Activated CD4-positive, alpha-beta T cell treated with anti-CD3 and anti-CD28 coated beads for 4 hours (primary cell): ENCODE measurements at regions not wholly inside any gene's neighbourhood (a gene's known extent, or its start where the extent isn't known, plus 50 kb on each side); places are given as distances from the start of the nearest gene placed in this dataset.

Experiments
- DNase-seq, 2 donors: peaks; one replicate each; pipeline ENCODE4 v3.0.0-alpha.2; 2020

DNA sequence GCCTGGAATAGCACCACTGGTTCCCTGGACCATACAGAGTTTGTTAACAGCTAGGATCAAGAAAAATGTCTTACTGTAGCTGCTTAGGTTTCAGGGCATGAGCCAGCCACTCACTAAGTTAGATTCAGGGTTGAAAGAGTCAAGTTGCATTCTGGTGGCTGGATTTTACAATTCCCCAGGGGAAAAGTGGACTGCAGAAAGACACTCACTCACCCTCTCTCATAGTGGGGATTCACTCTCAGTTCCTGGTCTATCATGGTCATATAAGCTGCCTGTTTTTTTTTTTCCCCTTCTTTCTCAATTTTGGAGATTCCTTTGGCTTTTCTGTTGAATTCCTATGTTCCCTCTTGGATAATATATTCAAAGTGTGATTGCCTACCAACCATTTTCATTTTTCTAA is 744.2 kb upstream of the GRIA3 start:
- no peak for DNase-seq

GRCh38 chrX:122440832-122441231 is 743.2 kb upstream of the GRIA3 start:
- DNase-seq: no peak

DNA sequence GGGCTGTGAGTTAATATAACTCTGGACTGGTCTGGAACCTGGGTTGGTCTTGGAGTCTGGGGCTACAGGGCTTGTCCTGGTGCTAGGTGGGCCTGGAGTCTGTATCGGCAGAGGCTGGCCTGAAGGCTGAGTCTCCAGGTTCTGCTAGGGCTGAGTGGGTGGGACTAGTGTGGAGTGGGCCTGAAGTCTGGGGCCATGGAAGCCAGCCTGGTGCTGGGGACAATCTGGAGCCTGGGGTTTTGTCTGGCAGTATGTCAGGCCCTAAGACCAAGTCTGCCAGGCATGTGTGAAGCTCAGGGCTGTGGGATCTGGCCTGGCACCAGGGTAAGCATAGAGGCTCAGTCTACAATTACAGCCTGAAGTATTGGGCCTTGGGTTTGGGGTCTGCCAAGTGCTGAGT is 742.6 kb upstream of the GRIA3 start:
- DNase-seq: no peak

DNA sequence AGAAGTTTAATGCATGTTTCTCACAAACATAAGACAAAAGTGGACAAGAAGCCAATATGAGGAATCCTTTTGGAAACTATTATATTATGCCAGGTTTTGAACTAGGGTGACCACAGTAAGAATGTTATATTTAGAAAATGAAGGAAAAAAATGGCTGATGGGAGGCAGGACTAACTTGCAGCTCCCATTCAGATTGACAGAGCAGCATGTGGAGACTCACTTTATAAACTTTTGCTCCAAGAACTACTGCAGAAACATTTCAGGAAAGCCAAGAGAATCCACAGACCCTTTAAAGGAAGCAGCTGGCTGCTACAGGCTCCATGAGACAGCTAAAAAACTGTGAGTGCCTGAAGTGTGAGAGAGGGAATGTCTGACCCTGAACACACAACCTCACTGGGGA is 738.6 kb upstream of the GRIA3 start:
- no peak for DNase-seq

DNA sequence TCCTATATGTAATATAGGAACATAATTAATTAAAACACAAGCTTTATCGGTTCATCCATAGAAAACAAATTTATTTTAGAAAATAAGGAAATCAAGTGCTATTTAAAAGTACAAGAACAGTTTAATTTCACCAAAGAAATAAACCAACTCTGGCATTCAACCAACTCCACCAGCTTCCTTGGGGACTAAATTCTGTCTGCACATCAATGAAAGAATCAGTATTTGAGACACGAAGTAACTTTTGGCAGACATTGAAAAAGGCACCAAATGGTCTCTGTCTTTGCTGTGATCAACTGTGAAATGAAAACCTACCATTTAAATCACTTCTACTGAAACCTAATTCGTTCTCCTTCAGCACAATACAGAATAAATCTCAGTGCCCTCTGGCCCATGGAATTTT is 719.7 kb upstream of the GRIA3 start:
- DNase-seq: no peak

DNA sequence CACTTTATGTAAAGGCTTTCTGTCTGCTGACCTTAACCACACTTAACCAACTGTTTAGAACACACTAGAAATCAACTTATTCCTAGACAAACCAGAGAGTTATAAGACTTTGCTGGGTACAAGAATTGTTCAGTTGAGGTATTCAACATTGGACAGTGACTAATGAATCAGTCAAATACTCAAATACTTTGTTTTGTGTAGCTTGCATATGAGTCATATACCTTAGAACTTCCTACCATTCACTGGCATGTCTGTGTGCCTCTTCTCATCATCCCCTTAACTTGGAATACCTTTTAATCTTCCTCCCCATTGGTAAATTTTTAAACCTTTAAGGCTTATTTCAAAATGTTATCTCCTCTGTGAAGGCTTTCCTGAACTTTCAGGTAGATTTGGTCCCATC is 708.8 kb upstream of the GRIA3 start:
- DNase-seq: no peak

DNA sequence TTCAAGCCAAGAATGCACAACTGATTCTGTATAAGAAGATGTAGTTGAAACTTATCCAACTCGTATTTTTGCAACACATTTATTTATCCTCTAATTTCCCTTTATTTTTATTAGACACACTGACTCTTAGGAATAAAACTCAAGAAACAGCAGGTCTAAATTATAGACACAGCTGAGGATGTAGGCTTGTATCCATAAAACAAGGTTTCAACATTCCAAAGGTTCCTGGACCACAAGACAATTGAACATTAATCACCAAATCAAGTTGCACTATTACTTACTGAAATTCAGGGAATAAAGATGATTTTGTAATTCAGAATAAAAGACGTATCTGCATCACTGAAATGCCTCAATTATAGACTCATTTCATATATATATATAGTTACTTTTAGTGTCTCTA is 683.5 kb upstream of the GRIA3 start:
- no peak for DNase-seq

DNA sequence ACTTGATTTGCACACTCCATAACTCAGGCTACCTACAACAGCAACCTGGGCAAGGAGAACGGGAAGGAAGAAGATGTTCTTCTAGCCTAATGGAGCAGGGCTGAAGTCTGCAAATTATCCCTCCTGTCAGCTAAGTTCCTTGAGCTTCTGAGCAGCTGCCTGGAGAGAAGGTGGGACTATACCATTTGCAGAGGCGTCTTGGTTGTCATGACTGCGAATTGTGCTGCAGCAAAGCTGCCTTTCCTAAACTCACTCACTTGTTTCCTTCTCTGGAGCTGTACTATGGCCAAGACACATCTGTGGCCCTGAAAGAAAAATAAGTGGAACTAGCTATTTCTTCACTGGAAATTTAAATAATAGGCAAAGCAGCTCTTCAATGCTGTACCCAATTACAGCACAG is 682.4 kb upstream of the GRIA3 start:
- no peak for DNase-seq

DNA sequence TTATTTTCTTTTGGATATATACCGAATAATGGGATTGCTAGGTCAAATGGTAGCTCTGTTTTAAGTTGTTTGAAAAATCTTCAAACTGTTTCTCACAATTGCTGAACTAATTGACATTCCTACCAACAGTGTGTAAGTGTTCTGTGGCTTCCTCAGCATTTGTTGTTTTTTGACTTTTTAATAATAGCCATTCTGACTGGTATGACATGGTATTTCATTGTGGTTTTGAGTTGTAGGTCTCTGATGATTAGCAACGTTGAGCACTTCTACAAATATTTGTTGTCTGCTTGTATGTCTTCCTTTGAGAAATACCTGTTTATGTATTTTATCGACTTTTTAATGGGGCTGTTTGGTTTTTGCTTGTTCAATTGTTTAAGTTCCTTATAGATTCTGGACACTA is 680.1 kb upstream of the GRIA3 start:
- no peak for DNase-seq

GRCh38 chrX:122512561-122513072 is 671.5 kb upstream of the GRIA3 start:
- DNase-seq: no peak

GRCh38 chrX:122517786-122518185 is 666.3 kb upstream of the GRIA3 start:
- no peak for DNase-seq

- DNase-seq: no peak
These were observed 638.3 kb upstream of the GRIA3 start for GRCh38 chrX:122545778-122546177.

DNA sequence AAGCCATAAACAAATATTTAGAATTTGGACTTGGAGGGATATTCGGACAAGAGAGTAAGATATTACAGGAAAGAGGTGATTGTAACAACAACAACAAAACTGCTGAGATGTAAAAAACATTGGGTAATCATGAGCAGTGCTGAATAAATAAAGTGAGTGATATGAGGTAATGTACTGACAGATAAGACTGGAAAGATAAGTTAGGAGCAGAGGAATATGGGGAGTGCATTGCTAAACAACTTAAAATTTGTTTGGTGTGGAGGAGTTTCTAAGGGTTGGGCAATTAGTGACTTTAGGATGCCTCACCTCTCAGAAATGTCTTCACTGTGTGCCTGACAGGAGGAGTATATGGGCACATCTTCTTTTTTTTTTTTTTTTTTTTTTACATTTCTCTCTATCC is 637.8 kb upstream of the GRIA3 start:
- DNase-seq: no peak

GRCh38 chrX:122552286-122552800 is 631.7 kb upstream of the GRIA3 start:
- DNase-seq: no peak

DNA sequence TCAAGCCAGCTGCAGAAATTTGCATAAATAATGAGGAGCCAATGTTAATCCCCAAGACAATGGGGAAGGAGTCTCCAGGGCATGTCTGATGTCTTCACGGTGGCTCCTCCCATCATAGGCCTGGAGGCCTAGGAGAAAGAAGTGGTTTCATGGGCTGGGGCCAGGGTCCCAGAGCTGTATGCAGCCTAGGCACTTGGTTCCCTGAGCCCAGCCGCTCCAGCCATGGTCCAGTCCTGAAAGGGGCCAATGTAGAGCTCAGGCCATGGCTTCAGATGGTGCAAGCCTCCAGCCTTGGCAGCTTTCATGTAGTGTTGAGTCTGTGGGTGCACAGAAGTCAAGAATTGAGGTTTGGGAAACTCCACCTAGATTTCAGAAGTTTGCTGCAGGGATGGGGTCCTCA is 628.2 kb upstream of the GRIA3 start:
- DNase-seq: no peak

- DNase-seq: no peak
These were observed 618.1 kb upstream of the GRIA3 start for GRCh38 chrX:122565952-122566351.

DNA sequence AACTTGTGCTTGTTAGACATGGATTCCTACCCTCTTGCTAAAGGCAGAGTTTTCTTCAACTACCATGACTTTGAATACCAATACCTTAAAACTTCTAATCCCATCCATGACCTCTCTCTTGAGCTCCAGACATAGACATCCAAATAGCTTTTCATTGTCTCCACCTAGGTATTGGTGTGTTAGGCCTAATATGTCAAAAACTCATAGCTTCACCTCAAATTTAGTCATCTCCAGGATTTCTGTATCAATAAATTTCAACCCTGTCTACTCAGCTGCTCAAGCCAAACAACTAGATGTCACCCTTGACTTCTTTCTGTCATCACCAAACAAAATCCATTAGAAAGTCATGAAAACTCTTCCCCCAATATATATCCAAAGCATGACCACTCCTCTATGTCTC is 617.7 kb upstream of the GRIA3 start:
- no peak for DNase-seq

- DNase-seq: no peak
These were observed 616.2 kb upstream of the GRIA3 start for GRCh38 chrX:122567911-122568310.

DNA sequence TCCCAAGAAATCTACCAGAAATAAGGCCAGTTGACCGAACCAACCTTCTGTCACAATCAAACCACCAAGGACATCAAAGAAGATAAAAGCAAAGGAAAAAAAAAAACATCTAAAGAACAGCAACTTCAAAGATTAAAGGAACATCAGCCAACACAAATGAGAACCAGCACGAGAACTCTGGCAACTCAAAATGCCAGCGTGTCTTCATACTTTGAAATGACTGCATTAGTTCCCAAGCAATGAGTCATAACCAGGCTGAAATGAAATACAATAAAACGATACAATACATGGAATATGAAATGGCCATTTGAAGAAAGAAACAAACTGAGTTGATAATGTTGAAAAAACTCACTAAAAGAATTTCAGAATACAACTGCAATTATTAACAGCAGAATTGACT is 611.6 kb upstream of the GRIA3 start:
- DNase-seq: no peak

DNA sequence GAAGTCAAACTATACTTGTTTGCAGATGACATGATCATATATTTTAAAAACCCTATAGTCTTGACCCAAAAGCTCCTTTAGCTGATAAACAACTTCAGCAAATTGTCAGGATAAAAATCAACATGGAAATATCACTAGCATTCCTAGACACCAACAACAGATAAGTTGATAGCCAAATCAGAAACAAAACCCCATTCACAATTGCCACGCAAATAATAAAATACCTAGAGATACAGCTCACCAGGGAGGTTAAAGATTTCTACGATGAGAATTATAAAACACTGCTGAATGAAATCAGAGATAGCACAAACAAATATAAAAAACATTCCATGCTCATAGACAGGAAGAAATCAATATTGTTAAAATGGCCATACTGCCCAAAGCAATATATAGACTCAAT is 605.0 kb upstream of the GRIA3 start:
- DNase-seq: no peak

DNA sequence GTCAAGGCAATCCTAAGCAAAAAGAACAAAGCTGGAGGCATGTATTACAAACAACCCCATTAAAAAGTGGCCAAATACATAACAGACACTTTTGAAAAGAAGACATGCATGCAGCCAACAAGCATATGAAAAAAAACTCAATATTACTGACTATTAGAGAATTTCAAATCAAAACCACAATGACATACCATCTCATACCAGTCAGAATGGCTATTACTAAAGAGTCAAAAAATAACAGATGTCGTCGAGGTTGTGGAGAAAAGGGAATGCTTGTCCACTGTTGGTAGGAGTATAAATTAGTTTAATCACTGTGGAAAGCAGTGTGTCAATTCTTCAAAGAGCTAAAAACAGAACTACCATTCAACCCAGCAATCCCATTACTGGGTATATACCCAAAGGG is 604.6 kb upstream of the GRIA3 start:
- DNase-seq: no peak

DNA sequence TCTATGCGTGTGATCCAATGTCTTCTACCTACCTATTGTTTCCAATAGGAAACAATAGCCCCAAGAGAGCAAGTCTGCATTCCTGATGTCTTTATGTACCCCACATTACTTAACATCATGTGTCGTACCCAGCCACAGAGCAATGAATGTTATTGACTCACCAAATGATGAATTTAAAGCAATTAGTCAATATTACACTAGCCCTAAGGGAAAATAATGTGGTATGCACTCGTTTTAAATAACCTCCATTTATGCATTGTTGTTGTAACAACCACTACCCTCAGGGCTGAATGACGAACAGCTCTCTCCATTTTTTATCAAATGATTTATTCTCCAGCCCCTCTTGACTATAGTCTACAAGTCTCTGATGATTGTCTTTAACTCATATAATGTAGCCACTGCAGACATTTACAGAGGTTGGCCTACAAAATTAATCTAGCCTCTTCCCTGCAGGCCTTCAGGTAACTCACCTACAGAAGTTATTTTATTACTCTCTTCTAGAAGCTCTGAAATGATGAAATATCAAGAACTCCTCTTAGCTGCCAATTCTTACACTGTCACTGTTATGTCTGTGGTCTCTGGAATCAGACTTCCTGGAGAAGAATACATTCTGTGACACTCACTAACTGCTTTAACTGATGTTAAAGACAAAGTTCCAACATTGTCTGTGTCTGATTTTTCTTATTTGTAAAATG is 601.7 kb upstream of the GRIA3 start:
- no peak for DNase-seq

DNA sequence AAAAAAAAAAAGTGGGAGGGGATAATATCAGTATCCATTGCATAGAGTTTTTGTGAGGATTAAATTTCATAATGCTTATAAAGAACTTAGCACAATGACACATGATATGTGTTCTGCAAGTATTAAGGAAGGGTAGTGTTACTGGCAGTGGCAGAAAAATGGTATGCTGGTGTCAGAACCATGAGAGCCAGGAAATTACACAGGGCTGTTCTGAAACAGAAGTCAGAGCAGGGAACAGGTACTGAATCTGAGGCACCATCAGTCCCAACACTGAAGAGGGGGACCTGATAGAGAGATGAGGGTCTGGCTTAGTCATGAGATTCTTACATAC is 601.1 kb upstream of the GRIA3 start:
- no peak for DNase-seq

- DNase-seq: no peak
These were observed 600.5 kb upstream of the GRIA3 start for GRCh38 chrX:122583551-122583950.

DNA sequence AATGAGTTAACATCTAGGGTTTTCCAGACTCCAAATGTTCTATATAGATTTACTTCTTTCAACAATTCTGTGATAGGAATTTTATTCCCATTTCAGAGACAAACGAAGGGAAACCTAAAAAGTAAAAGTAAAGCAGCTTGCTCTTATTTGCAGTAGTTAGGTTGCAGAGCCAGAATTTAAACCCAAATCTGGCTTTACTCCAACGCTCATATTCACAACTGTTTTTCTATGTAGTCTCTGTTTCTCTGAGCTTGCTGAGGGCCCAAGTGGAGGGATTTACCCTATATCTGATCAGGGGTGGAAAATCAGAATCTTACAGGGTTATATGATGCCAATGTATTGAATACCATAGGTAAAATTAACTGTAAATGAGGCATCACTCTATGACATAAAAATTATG is 599.1 kb upstream of the GRIA3 start:
- DNase-seq: no peak
